Esophagus squamous epithelium (tissue), 5 donors: ENCODE measurements at regions not wholly inside any gene's neighbourhood (a gene's known extent, or its start where the extent isn't known, plus 50 kb on each side); places are given as distances from the start of the nearest gene placed in this dataset.

Experiments used
- DNase-seq: peaks from one replicate; lab custom pipeline; 2025; lab: John Stamatoyannopoulos, UW
- H3K27ac ChIP-seq, 4 donors: fragments of 200-600 bp; sonication (generic); one replicate each; pipeline ENCODE4 v1.5.1; 2016 to 2019; ENCODE audit warnings: mild to moderate bottlenecking in 1 of 4
- H3K27me3 ChIP-seq, 4 donors: fragments of 200-600 bp; sonication (generic); 1 replicate in 3 of 4; 2 replicates in 1 of 4; pipeline versions ENCODE4 v1.5.1 to v1.6.0; 2017 to 2021; ENCODE audit warnings: antibody characterized with exemption in 1 of 4
- H3K36me3 ChIP-seq, 3 donors: fragments of 200-600 bp; sonication (generic); one replicate each; pipeline ENCODE4 v1.5.1; 2016 to 2019
- H3K4me1 ChIP-seq, 3 donors: fragments of 200-600 bp; sonication (generic); one replicate each; pipeline ENCODE4 v1.5.1; 2017 to 2019
- H3K4me3 ChIP-seq, 4 donors: fragments of 200-600 bp; sonication (generic); 1 replicate in 3 of 4; 2 replicates in 1 of 4; pipeline ENCODE4 v1.5.1; 2016 to 2019; ENCODE audit warnings: mild to moderate bottlenecking in 2 of 4, moderate library complexity in 1 of 4
- H3K9me3 ChIP-seq, 3 donors: fragments of 200-600 bp; sonication (generic); one replicate each; pipeline ENCODE4 v1.5.1; 2016 to 2019
- POLR2A ChIP-seq, 4 donors: fragments of 450-650 bp; IDR thresholded peaks; one replicate each; pipeline ENCODE4 v1.6.1; 2017; ENCODE audit warnings: antibody characterized with exemption in 4 of 4, mild to moderate bottlenecking in 4 of 4, moderate library complexity in 3 of 4
- WGBS, 2 donors: methylation state at CpG; one replicate each; pipeline ENCODE4 v1.1.5; 2018; 5-methylcytosine and 5-hydroxymethylcytosine counted together
- intact Hi-C: fragments of 100-400 bp; cut with DNase I; formaldehyde crosslinking; loops from one replicate; pipeline ENCODE4 v1.15.0; 2022
- TF ChIP-seq, protein P1 (sequence below), 6 experiments: fragments of 450-650 bp in 4 of 6; fragments of 200-600 bp in 2 of 6; sonication (generic) in 2 of 6; IDR thresholded peaks; one replicate each; pipeline ENCODE4 v1.5.1; 2016 to 2019; ENCODE audit warnings: antibody characterized with exemption in 6 of 6, mild to moderate bottlenecking in 4 of 6, moderate library complexity in 4 of 6
- donor health status: DM: yes; HTN: yes; CAD: no.

DNA sequence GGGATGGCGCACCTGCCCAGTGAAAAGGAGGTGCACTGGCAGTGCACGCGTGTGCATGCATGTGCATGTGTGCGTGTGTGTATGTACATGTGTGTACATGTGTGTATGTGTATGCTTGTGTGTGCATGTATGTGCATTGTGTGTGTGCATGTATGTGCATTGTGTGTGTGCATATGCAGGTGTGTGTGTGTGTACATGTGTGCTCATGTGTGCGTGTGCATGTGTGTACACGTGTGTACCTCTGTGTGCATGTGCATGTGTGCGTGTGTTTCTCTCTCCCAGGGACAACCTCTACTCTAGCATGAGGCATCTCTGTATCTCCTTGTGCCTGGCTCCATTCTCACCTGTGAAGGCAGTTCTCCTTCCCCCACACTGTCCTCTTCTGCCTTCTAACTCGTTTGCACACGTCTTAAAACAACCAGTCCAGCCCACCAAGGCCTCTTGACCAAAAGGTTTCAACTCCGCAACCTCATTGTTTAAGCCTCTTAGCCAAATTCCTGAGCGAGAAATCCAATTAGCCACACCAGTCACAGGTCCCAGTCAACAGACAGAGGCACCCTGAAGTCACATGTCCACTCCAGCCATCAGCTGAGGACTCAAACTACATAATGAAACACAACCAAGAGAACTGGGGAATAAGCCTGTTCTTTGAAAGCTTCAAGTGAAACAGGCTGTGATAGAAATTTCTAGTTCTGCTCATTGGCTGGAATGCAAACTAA, 103.5 kb upstream of the PTPRT start:
- H3K9me3 ChIP-seq, result no peaks in the 10 kb centered on the region
- no peak overlapping the region for H3K4me3 ChIP-seq
- no peaks in the 10 kb centered on the region for H3K27me3 ChIP-seq
- no peaks in the 10 kb centered on the region for H3K4me1 ChIP-seq
- intact Hi-C loops, result no loop called here
- TF ChIP-seq, protein P1, sequence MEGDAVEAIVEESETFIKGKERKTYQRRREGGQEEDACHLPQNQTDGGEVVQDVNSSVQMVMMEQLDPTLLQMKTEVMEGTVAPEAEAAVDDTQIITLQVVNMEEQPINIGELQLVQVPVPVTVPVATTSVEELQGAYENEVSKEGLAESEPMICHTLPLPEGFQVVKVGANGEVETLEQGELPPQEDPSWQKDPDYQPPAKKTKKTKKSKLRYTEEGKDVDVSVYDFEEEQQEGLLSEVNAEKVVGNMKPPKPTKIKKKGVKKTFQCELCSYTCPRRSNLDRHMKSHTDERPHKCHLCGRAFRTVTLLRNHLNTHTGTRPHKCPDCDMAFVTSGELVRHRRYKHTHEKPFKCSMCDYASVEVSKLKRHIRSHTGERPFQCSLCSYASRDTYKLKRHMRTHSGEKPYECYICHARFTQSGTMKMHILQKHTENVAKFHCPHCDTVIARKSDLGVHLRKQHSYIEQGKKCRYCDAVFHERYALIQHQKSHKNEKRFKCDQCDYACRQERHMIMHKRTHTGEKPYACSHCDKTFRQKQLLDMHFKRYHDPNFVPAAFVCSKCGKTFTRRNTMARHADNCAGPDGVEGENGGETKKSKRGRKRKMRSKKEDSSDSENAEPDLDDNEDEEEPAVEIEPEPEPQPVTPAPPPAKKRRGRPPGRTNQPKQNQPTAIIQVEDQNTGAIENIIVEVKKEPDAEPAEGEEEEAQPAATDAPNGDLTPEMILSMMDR (IDR thresholded peaks at IDR 0.05), result no peak
- no peak for TF ChIP-seq POLR2A (IDR thresholded peaks at IDR 0.05)
- DNase-seq, result no peak
- no peaks in the 10 kb centered on the region for H3K36me3 ChIP-seq
- WGBS, 2 donors, result 69 to 81% methylated on average over 11 of the region's 11 CpGs
- no peak overlapping the region for H3K27ac ChIP-seq

- no peak overlapping the region for H3K4me3 ChIP-seq
- TF ChIP-seq, protein P1 (IDR thresholded peaks at IDR 0.05), result no peak
- no peak for TF ChIP-seq POLR2A (IDR thresholded peaks at IDR 0.05)
- 73 to 80% methylated on average over 3 of the region's 3 CpGs for WGBS, 2 donors
- intact Hi-C loops, result no loop called here
- no peaks in the 10 kb centered on the region for H3K27me3 ChIP-seq
- no peaks in the 10 kb centered on the region for H3K36me3 ChIP-seq
- H3K9me3 ChIP-seq, result no peaks in the 10 kb centered on the region
- no peak for DNase-seq
- H3K4me1 ChIP-seq, result no peaks in the 10 kb centered on the region
- H3K27ac ChIP-seq, result no peak overlapping the region
These were observed 102.5 kb upstream of the PTPRT start for GRCh38 chr20:43292222-43292621.

- Histone ChIP-seq H3K27me3 (peaks cover 0 to 4% (median 0%) of the 10 kb centered on the region in 4 donors), H3K36me3 (no peaks in the 10 kb centered on the region), H3K27ac (no peak overlapping the region), H3K4me3 (no peak overlapping the region), H3K4me1 (no peaks in the 10 kb centered on the region), H3K9me3 (no peaks in the 10 kb centered on the region)
- DNase-seq, result no peak
- WGBS, 2 donors, result 46 to 75% methylated on average over 2 of the region's 2 CpGs
- intact Hi-C loops, result no loop called here
- TF ChIP-seq, protein P1 (IDR thresholded peaks at IDR 0.05), result no peak
- TF ChIP-seq POLR2A (IDR thresholded peaks at IDR 0.05), result no peak
These were observed 97.9 kb upstream of the PTPRT start for GRCh38 chr20:43287637-43288036.

DNA sequence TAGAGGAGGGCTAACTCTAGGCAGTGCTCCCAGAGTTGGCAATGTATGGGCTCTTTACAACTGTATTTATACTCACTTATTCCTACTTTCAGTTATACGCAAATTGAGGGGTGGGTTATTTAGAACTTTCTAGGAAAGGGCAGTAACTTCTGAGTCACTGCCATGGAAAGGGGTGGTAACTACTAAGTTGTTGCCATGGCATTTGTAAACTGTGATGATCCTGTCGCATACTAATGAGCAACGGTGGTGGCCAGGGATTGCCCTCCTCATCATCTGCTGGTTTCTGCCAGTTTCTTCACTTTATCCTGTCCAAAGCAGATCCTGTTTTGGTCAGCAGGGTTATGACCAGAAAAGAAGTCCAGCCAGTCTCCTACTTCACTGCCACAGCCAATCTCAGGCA, 95.5 kb upstream of the PTPRT start:
- H3K27me3 ChIP-seq, result peaks cover 0 to 4% (median 0%) of the 10 kb centered on the region in 4 donors
- intact Hi-C loops, result no loop called here
- no peaks in the 10 kb centered on the region for H3K36me3 ChIP-seq
- no peaks in the 10 kb centered on the region for H3K9me3 ChIP-seq
- 58 to 74% methylated on average over 2 to 3 of the region's 3 CpGs for WGBS, 2 donors
- no peak overlapping the region for H3K27ac ChIP-seq
- H3K4me3 ChIP-seq, result no peak overlapping the region
- H3K4me1 ChIP-seq, result no peaks in the 10 kb centered on the region
- DNase-seq, result no peak
- no peak for TF ChIP-seq POLR2A (IDR thresholded peaks at IDR 0.05)
- TF ChIP-seq, protein P1 (IDR thresholded peaks at IDR 0.05), result no peak

- 48 to 54% methylated on average over 2 of the region's 2 CpGs for WGBS, 2 donors
- intact Hi-C loops, result no loop called here
These were observed 94.8 kb upstream of the PTPRT start for GRCh38 chr20:43284486-43284885.

More at GRCh38 chr20:43284486-43284885, 94.8 kb upstream of the PTPRT start:
- no peak for DNase-seq
- no peaks in the 10 kb centered on the region for H3K9me3 ChIP-seq
- peaks cover 0 to 4% (median 0%) of the 10 kb centered on the region in 4 donors for H3K27me3 ChIP-seq
- H3K4me1 ChIP-seq, result no peaks in the 10 kb centered on the region
- no peak overlapping the region for H3K4me3 ChIP-seq
- H3K27ac ChIP-seq, result no peak overlapping the region
- H3K36me3 ChIP-seq, result no peaks in the 10 kb centered on the region
- no peak for TF ChIP-seq POLR2A (IDR thresholded peaks at IDR 0.05)
- TF ChIP-seq, protein P1 (IDR thresholded peaks at IDR 0.05), result no peak
